ENCODE measurements at regions not wholly inside any gene's neighbourhood (a gene's known extent, or its start where the extent isn't known, plus 50 kb on each side); places are given as distances from the start of the nearest gene placed in this dataset.

- no peak for ATAC-seq
- intact Hi-C loops (cut with DNase I) = no loop called here
- no peak for DNase-seq (ENCODE audit: missing footprints)
Observed at GRCh38 chr2:143891879-143892308, 628.0 kb downstream of the ZEB2 start.

GRCh38 chr2:143890798-143891197 is 629.1 kb downstream of the ZEB2 start:
- DNase-seq (ENCODE audit: missing footprints) = no peak
- intact Hi-C loops (cut with DNase I) = no loop called here
- ATAC-seq = no peak

GRCh38 chr2:143889216-143889615 is 630.7 kb downstream of the ZEB2 start:
- ATAC-seq = no peak
- intact Hi-C loops (cut with DNase I) = no loop called here
- no peak for DNase-seq (ENCODE audit: missing footprints)

GRCh38 chr2:143885461-143885860 is 634.5 kb downstream of the ZEB2 start:
- ATAC-seq (no peak), DNase-seq (ENCODE audit: missing footprints) (no peak)
- intact Hi-C loops (cut with DNase I) = no loop called here

- intact Hi-C loops (cut with DNase I) = no loop called here
- ATAC-seq = no peak
- no peak for DNase-seq (ENCODE audit: missing footprints)
Observed at GRCh38 chr2:143881246-143881645, 638.7 kb downstream of the ZEB2 start.

GRCh38 chr2:143877876-143878530 is 641.9 kb downstream of the ZEB2 start:
- no peak for ATAC-seq
- intact Hi-C loops (cut with DNase I) = no loop called here
- DNase-seq (ENCODE audit: missing footprints) = no peak

GRCh38 chr2:143877056-143877455 is 642.9 kb downstream of the ZEB2 start:
- ATAC-seq (no peak), DNase-seq (ENCODE audit: missing footprints) (no peak)
- intact Hi-C loops (cut with DNase I) = no loop called here

- DNase-seq (ENCODE audit: missing footprints) = no peak
- intact Hi-C loops (cut with DNase I) = no loop called here
- ATAC-seq = no peak
Observed at GRCh38 chr2:143875295-143876233, 644.4 kb downstream of the ZEB2 start.

- DNase-seq (ENCODE audit: missing footprints) (no peak), ATAC-seq (no peak)
- intact Hi-C loops (cut with DNase I) = no loop called here
Observed at GRCh38 chr2:143873886-143874285, 646.0 kb downstream of the ZEB2 start.

GRCh38 chr2:143870696-143871095 is 649.2 kb downstream of the ZEB2 start:
- intact Hi-C loops (cut with DNase I) = no loop called here

GRCh38 chr2:143856978-143857377 is 662.9 kb downstream of the ZEB2 start:
- intact Hi-C loops (cut with DNase I) = no loop called here
- ATAC-seq (no peak), DNase-seq (ENCODE audit: missing footprints) (no peak)

More at GRCh38 chr2:143870696-143871095, 649.2 kb downstream of the ZEB2 start:
- DNase-seq (ENCODE audit: missing footprints) (no peak), ATAC-seq (no peak)

GRCh38 chr2:143852759-143853158 is 667.2 kb downstream of the ZEB2 start:
- DNase-seq (ENCODE audit: missing footprints) = no peak
- no peak for ATAC-seq
- intact Hi-C loops (cut with DNase I) = no loop called here

GRCh38 chr2:143850084-143850483 is 669.8 kb downstream of the ZEB2 start:
- DNase-seq (ENCODE audit: missing footprints) = no peak
- ATAC-seq = no peak
- intact Hi-C loops (cut with DNase I) = no loop called here

- peak; percentile 56 for ATAC-seq
- intact Hi-C loops (cut with DNase I) = no loop called here
- DNase-seq (ENCODE audit: missing footprints) = no peak
Observed at GRCh38 chr2:143847257-143847656, 672.7 kb downstream of the ZEB2 start.

GRCh38 chr2:143844986-143845385 is 674.9 kb downstream of the ZEB2 start:
- intact Hi-C loops (cut with DNase I) = no loop called here
- no peak for ATAC-seq
- DNase-seq (ENCODE audit: missing footprints) = no peak

GRCh38 chr2:143843686-143844085 is 676.2 kb downstream of the ZEB2 start:
- intact Hi-C loops (cut with DNase I) = no loop called here
- ATAC-seq = no peak
- DNase-seq (ENCODE audit: missing footprints) = no peak

GRCh38 chr2:143842836-143843235 is 677.1 kb downstream of the ZEB2 start:
- DNase-seq (ENCODE audit: missing footprints) = no peak
- intact Hi-C loops (cut with DNase I) = no loop called here
- ATAC-seq = no peak

- ATAC-seq (no peak), DNase-seq (ENCODE audit: missing footprints) (no peak)
- intact Hi-C loops (cut with DNase I) = no loop called here
Observed at GRCh38 chr2:143841935-143842334, 678.0 kb downstream of the ZEB2 start.

- DNase-seq (ENCODE audit: missing footprints) (no peak), ATAC-seq (no peak)
- intact Hi-C loops (cut with DNase I) = no loop called here
Observed at GRCh38 chr2:143840601-143841000, 679.3 kb downstream of the ZEB2 start.

GRCh38 chr2:143840194-143840593 is 679.7 kb downstream of the ZEB2 start:
- intact Hi-C loops (cut with DNase I) = no loop called here
- ATAC-seq = no peak
- DNase-seq (ENCODE audit: missing footprints) = no peak
